Sigmoid colon (tissue), 6 donors: ENCODE measurements at regions not wholly inside any gene's neighbourhood (a gene's known extent, or its start where the extent isn't known, plus 50 kb on each side); places are given as distances from the start of the nearest gene placed in this dataset.
"Not testable (repeated sequence)": the region's sequence is repeated elsewhere in the genome, so short reads cannot be mapped to it uniquely, and the experiment has no call there.

Experiments used
- DNase-seq: peaks from one replicate; pipeline ENCODE4 v3.0.0-alpha.2; 2019
- H3K27ac ChIP-seq, 4 donors: fragments of 200-600 bp; sonication (generic); one replicate each; pipeline ENCODE4 v1.5.1; 2016 to 2019; ENCODE audit warnings: mild to moderate bottlenecking in 1 of 4
- H3K27me3 ChIP-seq, 3 donors: fragments of 200-600 bp; sonication (generic); one replicate each; pipeline ENCODE4 v1.5.1; 2019; ENCODE audit warnings: mild to moderate bottlenecking in 1 of 3
- H3K36me3 ChIP-seq, 4 donors: fragments of 200-600 bp; sonication (generic); one replicate each; pipeline ENCODE4 v1.5.1; 2016 to 2019
- H3K4me1 ChIP-seq, 4 donors: fragments of 200-600 bp; sonication (generic); one replicate each; pipeline ENCODE4 v1.5.1; 2017 to 2019
- H3K4me3 ChIP-seq, 4 donors: fragments of 200-600 bp; sonication (generic); one replicate each; pipeline ENCODE4 v1.5.1; 2017 to 2019; ENCODE audit warnings: mild to moderate bottlenecking in 2 of 4, moderate library complexity in 1 of 4
- H3K9me3 ChIP-seq, 4 donors: fragments of 200-600 bp in 3 of 4; sonication (generic) in 3 of 4; one replicate each; pipeline versions ENCODE4 v1.5.1 to v1.6.1; 2013 to 2019
- CTCF ChIP-seq, 4 experiments: fragments of 450-650 bp in 3 of 4; fragments of 200-600 bp in 1 of 4; IDR thresholded peaks; one replicate each; pipeline ENCODE4 v1.5.1; 2016 to 2019; ENCODE audit warnings: antibody characterized with exemption in 4 of 4, mild to moderate bottlenecking in 3 of 4, moderate library complexity in 2 of 4
- EP300 ChIP-seq, 4 donors: sonication (generic); formaldehyde crosslinking; IDR thresholded peaks; one replicate each; pipeline ENCODE4 v1.6.1; 2017; ENCODE audit warnings: antibody characterized with exemption in 4 of 4
- POLR2A ChIP-seq, 2 donors: fragments of 450-650 bp; IDR thresholded peaks; one replicate each; pipeline ENCODE4 v1.6.1; 2016; ENCODE audit warnings: antibody characterized with exemption in 2 of 2, mild to moderate bottlenecking in 2 of 2, moderate library complexity in 2 of 2
- POLR2AphosphoS5 ChIP-seq, 4 donors: sonication (generic); formaldehyde crosslinking; IDR thresholded peaks; one replicate each; pipeline ENCODE4 v1.6.1; 2017; ENCODE audit warnings: antibody characterized with exemption in 4 of 4
- WGBS, 2 donors: extraction: QIAGEN DNeasy Blood & Tissue Kit; methylation state at CpG; one replicate each; pipeline ENCODE4 v1.1.7; 2013; 5-methylcytosine and 5-hydroxymethylcytosine counted together
- intact Hi-C: fragments of 100-400 bp; cut with DNase I; formaldehyde crosslinking; loops from one replicate; pipeline ENCODE4 v1.15.1; 2023
- donor health status: healthy with polysubstance abuse.
- donor health status: healthy.

- no peak overlapping the region for H3K27ac ChIP-seq
- no peaks in the 10 kb centered on the region for H3K27me3 ChIP-seq
- DNase-seq = no peak
- H3K9me3 ChIP-seq = no peaks in the 10 kb centered on the region
- TF ChIP-seq CTCF (IDR thresholded peaks at IDR 0.05) (no peak), POLR2AphosphoS5 (IDR thresholded peaks at IDR 0.05) (no peak), EP300 (IDR thresholded peaks at IDR 0.05) (no peak), POLR2A (IDR thresholded peaks at IDR 0.05) (no peak)
- intact Hi-C loops = no loop called here
- no peaks in the 10 kb centered on the region for H3K4me1 ChIP-seq
- 92 to 93% methylated on average over 3 of the region's 3 CpGs for WGBS, 2 donors
- H3K36me3 ChIP-seq = no peaks in the 10 kb centered on the region
- no peak overlapping the region for H3K4me3 ChIP-seq
These were observed 78.3 kb upstream of the PAX8 start for GRCh38 chr2:113357071-113357470.

- H3K27me3 ChIP-seq, DNase-seq, H3K4me3 ChIP-seq, H3K36me3 ChIP-seq, H3K9me3 ChIP-seq, H3K4me1 ChIP-seq, H3K27ac ChIP-seq, intact Hi-C loops: not testable (repeated sequence)
- WGBS, 2 donors = 95 to 96% methylated on average over 5 of the region's 5 CpGs
These were observed 77.6 kb upstream of the PAX8 start for GRCh38 chr2:113356284-113356683.

GRCh38 chr2:113355339-113356015 lies 76.8 kb upstream of the PAX8 start:
- H3K36me3 ChIP-seq, DNase-seq, H3K27me3 ChIP-seq, H3K4me1 ChIP-seq, intact Hi-C loops, H3K27ac ChIP-seq, H3K9me3 ChIP-seq, H3K4me3 ChIP-seq: not testable (repeated sequence)
- 79 to 82% methylated on average over 8 of the region's 8 CpGs for WGBS, 2 donors

GRCh38 chr2:113351375-113352355 lies 72.9 kb upstream of the PAX8 start:
- no peak for DNase-seq
- Histone ChIP-seq H3K36me3 (no peaks in the 10 kb centered on the region), H3K9me3 (no peaks in the 10 kb centered on the region), H3K27me3 (no peaks in the 10 kb centered on the region), H3K4me1 (no peaks in the 10 kb centered on the region), H3K4me3 (no peak overlapping the region), H3K27ac (no peak overlapping the region)
- 71 to 83% methylated on average over 8 of the region's 8 CpGs for WGBS, 2 donors
- TF ChIP-seq POLR2AphosphoS5 (IDR thresholded peaks at IDR 0.05) = no peak
- no peak for TF ChIP-seq EP300 (IDR thresholded peaks at IDR 0.05)
- TF ChIP-seq CTCF (IDR thresholded peaks at IDR 0.05) = no peak
- TF ChIP-seq POLR2A (IDR thresholded peaks at IDR 0.05) = no peak
- intact Hi-C loops = no loop called here

- H3K27ac ChIP-seq, H3K27me3 ChIP-seq, H3K4me3 ChIP-seq, H3K4me1 ChIP-seq, H3K36me3 ChIP-seq, H3K9me3 ChIP-seq, intact Hi-C loops, DNase-seq: not testable (repeated sequence)
- WGBS, 2 donors = 76 to 95% methylated on average over 1 of the region's 1 CpG
These were observed 65.1 kb upstream of the PAX8 start for GRCh38 chr2:113343800-113344199.

- Histone ChIP-seq H3K27me3 (no peaks in the 10 kb centered on the region), H3K4me1 (no peaks in the 10 kb centered on the region), H3K27ac (no peak overlapping the region), H3K9me3 (no peaks in the 10 kb centered on the region), H3K4me3 (no peak overlapping the region), H3K36me3 (no peaks in the 10 kb centered on the region)
- DNase-seq = no peak
- 51 to 78% methylated on average over 9 of the region's 9 CpGs for WGBS, 2 donors
- TF ChIP-seq POLR2AphosphoS5 (IDR thresholded peaks at IDR 0.05) (no peak), CTCF (IDR thresholded peaks at IDR 0.05) (no peak), POLR2A (IDR thresholded peaks at IDR 0.05) (no peak)
- intact Hi-C loops = no loop called here
These were observed 63.9 kb upstream of the PAX8 start for GRCh38 chr2:113342650-113343049.

- H3K9me3 ChIP-seq, H3K27me3 ChIP-seq, H3K4me1 ChIP-seq, DNase-seq, H3K36me3 ChIP-seq, H3K4me3 ChIP-seq, H3K27ac ChIP-seq, intact Hi-C loops: not testable (repeated sequence)
- 70 to 84% methylated on average over 3 of the region's 3 CpGs for WGBS, 2 donors
These were observed 63.1 kb upstream of the PAX8 start for GRCh38 chr2:113341870-113342253.
